ENCODE measurements at regions not wholly inside any gene's neighbourhood (a gene's known extent, or its start where the extent isn't known, plus 50 kb on each side); places are given as distances from the start of the nearest gene placed in this dataset.
A peak's percentile ranks its signal among the peaks of the same experiment; 100 is the strongest.
"Not testable (repeated sequence)": the region's sequence is repeated elsewhere in the genome, so short reads cannot be mapped to it uniquely, and the experiment has no call there.

DNA sequence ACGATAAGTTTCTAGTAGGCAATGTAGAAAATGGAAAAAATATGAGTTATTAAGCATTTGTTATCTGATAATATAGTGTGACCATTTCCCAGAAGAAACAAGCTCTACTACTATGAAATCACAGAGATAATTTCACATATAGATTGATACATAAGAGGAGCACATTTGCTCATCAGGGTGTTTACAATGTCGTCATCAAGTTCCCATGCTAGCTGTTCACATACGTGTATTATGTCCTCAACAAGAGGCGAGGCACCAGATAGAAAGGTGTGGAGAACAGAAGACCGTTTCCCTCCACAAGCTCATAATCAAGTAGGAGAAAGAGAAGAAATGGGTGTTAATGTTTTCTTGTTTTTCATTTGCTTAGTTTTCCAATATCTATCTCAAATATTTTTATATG is 326.1 kb upstream of the ARID1B start:
- DNase-seq (ENCODE audit: low spot score), result no peak

DNA sequence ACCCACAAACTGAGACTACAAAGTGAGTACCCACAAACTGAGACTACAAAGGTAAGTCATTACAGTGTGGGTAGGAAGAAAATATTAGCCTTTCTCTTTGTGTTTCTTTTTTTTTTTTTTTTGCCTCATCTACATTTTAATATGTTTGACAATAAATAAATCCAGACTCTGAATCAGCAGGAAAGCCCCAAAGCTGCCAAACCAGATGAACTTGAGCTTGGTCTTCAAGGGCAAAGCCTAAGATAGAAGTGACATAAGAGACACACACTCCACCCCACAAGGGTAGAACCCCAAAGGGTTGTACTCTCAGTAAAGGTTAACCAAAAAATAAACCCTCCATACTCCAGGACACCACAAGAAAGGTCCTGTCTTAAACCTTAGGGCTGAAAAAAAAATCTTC is 326.8 kb upstream of the ARID1B start:
- DNase-seq (ENCODE audit: low spot score), result no peak

DNA sequence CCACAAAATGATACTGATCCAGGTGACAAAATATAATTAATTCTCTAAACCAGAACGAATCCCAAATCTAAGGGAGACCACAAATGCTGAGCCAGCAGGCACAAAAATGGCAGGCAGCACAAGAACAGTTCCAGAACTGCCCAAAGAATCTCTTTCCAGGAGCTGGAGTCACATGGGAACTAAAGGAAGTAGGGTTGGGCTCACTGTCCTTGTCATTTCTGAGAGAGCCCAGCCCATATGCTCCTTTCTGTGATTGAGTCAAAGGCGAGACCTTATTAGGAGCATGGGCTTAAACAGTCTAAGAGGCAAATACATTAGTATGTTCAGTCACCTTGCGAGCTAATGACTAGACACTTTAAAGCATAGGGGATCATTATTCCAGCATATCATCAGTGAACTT is 327.6 kb upstream of the ARID1B start:
- no peak for DNase-seq (ENCODE audit: low spot score)

DNA sequence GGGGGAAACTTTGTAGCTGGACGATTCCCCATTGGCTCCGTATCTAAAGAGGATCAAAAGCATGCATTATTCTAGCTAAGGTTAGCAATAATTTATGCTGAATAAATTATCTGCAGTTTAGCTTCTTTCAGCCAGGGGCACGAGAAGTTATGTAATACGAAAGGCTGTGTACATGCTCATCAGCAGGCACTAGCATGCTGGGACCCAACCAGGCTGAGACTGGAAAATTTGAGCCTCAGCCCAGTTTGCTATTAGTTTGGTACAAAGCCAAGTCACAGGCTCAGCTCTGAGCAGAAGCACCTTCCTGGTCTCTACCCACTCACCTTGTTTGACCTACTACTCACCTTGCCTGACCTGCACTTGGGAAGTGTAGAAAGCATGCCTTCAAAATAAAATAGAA is 328.1 kb upstream of the ARID1B start:
- DNase-seq (ENCODE audit: low spot score), result no peak

GRCh38 chr6:156448579-156448978 is 328.6 kb upstream of the ARID1B start:
- DNase-seq (ENCODE audit: low spot score), result no peak

GRCh38 chr6:156440688-156441087 is 336.5 kb upstream of the ARID1B start:
- DNase-seq (ENCODE audit: low spot score), result no peak

GRCh38 chr6:156438350-156438923 is 338.7 kb upstream of the ARID1B start:
- DNase-seq (ENCODE audit: low spot score), result no peak

DNA sequence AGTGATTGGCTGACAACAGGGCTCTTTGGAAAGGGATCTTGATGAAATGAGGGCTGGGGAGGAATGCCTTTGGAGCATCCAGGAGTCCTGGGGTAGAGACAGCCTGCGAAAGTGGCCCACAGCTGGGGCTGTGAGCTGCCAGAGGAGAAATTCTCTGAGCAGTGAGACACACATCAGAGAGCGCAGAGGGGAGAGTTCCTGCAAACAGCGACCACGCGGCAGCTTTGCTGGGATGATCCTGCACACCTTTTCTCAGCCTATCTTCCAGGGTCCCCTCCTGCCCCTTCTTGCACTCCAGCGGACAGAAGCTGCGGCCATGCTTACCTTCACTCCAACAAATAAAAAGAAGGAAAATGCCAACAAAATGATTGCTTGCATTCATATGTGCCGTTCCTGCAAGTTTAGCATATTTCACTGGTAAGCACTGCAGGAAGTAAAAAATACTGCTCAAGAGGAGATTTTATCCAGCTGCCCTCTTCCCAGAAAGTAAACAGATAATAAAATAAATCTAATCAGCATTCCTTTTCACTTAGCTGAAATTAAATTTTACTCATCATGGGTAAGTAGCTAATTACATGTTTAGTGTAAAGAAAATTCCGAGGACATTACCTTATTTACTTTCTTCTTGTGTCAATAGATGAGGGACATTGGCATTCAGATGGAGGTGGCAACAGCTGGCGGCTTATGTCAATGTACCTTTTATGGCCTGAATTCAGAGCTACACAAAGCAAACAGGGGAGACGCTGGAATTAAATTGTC is 339.9 kb upstream of the ARID1B start:
- no peak for DNase-seq (ENCODE audit: low spot score)

- no peak for DNase-seq (ENCODE audit: low spot score)
These were observed 342.4 kb upstream of the ARID1B start for GRCh38 chr6:156434795-156435190.

DNA sequence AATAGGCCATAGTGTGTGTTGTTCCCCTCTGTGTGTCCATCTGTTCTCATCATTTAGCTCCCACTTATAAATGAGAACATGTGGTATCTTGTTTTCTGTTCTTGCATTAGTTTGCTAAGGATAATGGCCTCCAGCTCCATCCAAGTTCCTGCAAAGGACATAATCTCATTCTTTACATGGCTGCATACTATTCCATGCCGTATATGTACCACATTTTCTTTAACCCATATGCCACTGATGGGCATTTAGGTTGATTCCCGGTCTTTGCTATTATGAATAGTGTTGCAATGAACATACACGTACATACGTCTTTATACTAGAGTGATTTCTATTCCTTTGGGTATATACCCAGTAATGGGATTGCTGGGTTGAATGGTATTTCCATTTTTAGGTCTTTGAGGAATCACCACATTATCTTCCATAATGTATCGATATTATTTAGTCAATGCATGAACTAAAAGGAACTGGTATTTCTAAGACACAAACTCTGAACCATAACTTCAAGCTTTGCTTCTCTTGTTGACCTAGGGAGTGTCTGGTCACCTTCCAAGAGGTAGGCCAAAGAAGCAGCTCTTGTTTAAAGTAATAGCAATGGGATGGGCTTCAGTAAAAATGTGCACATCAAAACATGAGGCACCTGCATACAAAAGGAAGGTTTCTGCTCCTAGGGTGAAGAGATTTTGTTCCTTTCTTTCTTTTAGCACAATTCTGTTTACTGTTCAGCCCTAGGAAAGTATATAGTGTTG is 343.0 kb upstream of the ARID1B start:
- DNase-seq (ENCODE audit: low spot score), result no peak

DNA sequence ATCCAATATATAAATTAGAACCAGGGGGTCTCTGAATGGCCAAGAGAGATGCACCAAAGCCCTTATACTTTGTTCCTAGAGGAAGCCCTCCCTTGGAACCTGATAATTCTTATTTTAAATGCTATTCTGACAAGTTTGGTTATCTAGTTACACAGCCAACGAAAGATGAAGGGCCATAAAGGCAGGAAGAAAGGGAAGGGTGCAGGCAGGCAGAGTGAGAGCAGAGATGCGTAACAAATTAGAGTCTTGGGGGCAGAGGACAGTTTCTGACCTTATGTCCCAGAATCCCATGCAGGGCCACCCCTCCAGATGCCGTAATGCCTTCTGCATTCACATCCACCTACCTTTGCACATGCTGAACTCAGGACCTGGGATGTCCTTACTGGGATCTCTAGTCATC is 344.6 kb upstream of the ARID1B start:
- DNase-seq (ENCODE audit: low spot score), result no peak

DNA sequence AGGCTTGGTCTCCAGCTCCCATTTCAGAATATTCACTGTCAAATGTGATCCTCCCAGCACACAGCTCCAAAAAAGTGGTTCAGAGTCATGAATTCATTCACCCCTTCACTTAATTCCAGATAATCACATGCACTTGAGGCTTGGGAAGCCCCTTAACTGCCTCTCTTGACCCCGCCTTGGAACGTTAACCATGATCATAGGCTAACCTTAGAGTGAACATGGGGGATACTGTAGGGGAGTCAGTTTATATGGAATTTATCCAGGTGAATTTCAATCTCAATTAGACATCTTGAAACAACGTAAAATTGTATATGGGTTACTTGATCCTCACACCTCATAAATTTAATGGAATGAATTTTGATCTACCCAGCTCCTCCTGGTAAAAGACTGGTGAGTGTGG is 346.8 kb upstream of the ARID1B start:
- no peak for DNase-seq (ENCODE audit: low spot score)

- no peak for DNase-seq (ENCODE audit: low spot score)
These were observed 349.8 kb upstream of the ARID1B start for GRCh38 chr6:156427345-156427744.

DNA sequence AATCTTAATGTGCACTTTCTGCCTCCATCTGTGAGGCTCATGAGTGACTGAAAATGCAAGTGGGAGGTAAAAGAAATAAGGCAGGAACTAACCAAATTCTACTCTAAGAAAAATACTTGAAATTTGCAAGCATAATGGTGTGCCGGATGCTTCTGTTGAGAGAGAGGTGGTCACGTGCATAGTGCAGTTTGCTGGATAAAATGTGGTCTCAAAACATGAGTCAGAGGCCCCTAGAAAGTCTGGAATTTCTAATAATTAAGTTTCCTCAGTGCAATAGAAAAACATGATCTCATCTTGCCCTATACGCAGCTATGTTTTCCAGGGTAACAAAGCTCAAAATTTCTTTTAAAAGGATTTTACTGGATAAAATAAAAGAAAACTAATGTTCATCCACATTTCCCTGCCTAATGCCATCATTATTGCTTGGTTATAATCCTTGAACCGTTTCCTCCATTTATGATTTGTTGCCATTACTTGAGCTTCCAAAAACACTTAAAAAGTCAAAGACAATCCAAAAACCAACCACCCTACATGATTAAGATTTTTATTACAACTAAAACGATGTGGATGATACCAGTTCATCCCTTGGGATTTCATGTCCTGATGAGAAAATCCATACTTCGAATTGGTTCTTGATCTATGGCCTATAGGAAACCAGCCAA is 351.7 kb upstream of the ARID1B start:
- DNase-seq (ENCODE audit: low spot score), result no peak

- DNase-seq (ENCODE audit: low spot score), result peak; percentile 38
These were observed 353.3 kb upstream of the ARID1B start for GRCh38 chr6:156423829-156424228.

DNA sequence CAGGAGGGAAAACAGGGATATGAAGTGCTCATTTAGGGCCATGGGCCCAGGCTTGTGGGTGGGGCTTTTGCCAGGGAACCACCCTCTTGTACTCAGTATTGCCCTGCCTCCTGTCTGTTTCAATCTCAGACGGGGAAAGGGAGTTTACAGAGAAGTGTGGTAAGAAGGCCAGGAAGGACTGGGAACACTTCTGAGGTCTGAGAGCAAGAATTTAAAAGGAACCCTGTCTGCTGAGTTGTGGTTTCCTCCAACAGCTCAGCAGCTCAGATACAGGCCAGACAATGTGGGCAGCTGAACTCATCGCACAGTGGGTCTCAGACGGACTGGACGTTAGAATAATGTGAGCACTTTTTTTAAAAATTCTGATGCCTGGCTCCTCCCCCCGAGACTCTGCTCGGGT is 354.1 kb upstream of the ARID1B start:
- DNase-seq (ENCODE audit: low spot score), result no peak

- DNase-seq (ENCODE audit: low spot score), result no peak
These were observed 355.2 kb upstream of the ARID1B start for GRCh38 chr6:156421933-156422332.

DNA sequence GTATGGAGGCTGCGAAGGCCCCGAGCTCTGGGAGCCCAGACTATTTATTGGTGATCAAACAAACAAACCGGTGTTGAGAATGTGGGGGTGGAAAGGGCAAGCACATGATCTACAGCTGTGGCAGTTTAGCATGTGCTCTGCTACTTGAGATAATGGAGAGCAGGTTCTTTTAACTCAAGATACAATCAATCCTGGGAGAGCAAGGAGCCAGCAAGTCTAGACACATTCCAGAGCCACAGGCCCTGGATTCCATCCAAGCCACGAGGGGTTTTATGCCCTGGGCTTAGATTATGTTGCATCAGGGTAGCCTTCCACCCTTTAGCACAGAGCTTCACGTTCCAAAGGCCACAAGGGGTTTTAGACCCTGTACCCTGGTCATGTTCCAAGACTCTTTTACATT is 355.9 kb upstream of the ARID1B start:
- not testable (repeated sequence) for DNase-seq (ENCODE audit: low spot score)

- DNase-seq (ENCODE audit: low spot score), result no peak
These were observed 356.8 kb upstream of the ARID1B start for GRCh38 chr6:156420172-156420993.

- DNase-seq (ENCODE audit: low spot score), result no peak
These were observed 357.6 kb upstream of the ARID1B start for GRCh38 chr6:156419594-156419993.

GRCh38 chr6:156418253-156418652 is 358.9 kb upstream of the ARID1B start:
- no peak for DNase-seq (ENCODE audit: low spot score)

- no peak for DNase-seq (ENCODE audit: low spot score)
These were observed 360.8 kb upstream of the ARID1B start for GRCh38 chr6:156416391-156416790.
